ENCODE measurements at regions not wholly inside any gene's neighbourhood (a gene's known extent, or its start where the extent isn't known, plus 50 kb on each side); places are given as distances from the start of the nearest gene placed in this dataset.
A peak's percentile ranks its signal among the peaks of the same experiment; 100 is the strongest.

- Histone ChIP-seq H3K36me3 (ENCODE audit: control insufficient read depth, low read depth, low read length) (no peaks in the 10 kb centered on the region), H3K27me3 (ENCODE audit: control insufficient read depth, insufficient read depth, low read length) (no peaks in the 10 kb centered on the region), H3K27ac (ENCODE audit: low read length) (peak overlapping the region; percentile 24), H3K4me1 (ENCODE audit: control insufficient read depth, low read depth, low read length) (peaks cover 8% of the 10 kb centered on the region), H3K4me3 (ENCODE audit: low read length) (no peak overlapping the region), H3K9me3 (ENCODE audit: control insufficient read depth, low read depth, low read length) (no peaks in the 10 kb centered on the region), H3K9ac (ENCODE audit: low read length) (no peak overlapping the region)
These were observed 716.0 kb upstream of the STXBP6 start for GRCh38 chr14:25765909-25766308.

- no peaks in the 10 kb centered on the region for H3K9me3 ChIP-seq (ENCODE audit: control insufficient read depth, low read depth, low read length)
- no peaks in the 10 kb centered on the region for H3K36me3 ChIP-seq (ENCODE audit: control insufficient read depth, low read depth, low read length)
- H3K27me3 ChIP-seq (ENCODE audit: control insufficient read depth, insufficient read depth, low read length), result no peaks in the 10 kb centered on the region
- no peak overlapping the region for H3K9ac ChIP-seq (ENCODE audit: low read length)
- H3K4me1 ChIP-seq (ENCODE audit: control insufficient read depth, low read depth, low read length), result peaks cover 31% of the 10 kb centered on the region
- no peak overlapping the region for H3K27ac ChIP-seq (ENCODE audit: low read length)
- H3K4me3 ChIP-seq (ENCODE audit: low read length), result no peak overlapping the region
These were observed 710.1 kb upstream of the STXBP6 start for GRCh38 chr14:25759920-25760655.

- Histone ChIP-seq H3K4me1 (ENCODE audit: control insufficient read depth, low read depth, low read length) (peaks cover 31% of the 10 kb centered on the region), H3K36me3 (ENCODE audit: control insufficient read depth, low read depth, low read length) (no peaks in the 10 kb centered on the region), H3K27ac (ENCODE audit: low read length) (no peak overlapping the region), H3K9ac (ENCODE audit: low read length) (no peak overlapping the region), H3K27me3 (ENCODE audit: control insufficient read depth, insufficient read depth, low read length) (no peaks in the 10 kb centered on the region), H3K9me3 (ENCODE audit: control insufficient read depth, low read depth, low read length) (no peaks in the 10 kb centered on the region), H3K4me3 (ENCODE audit: low read length) (no peak overlapping the region)
These were observed 709.3 kb upstream of the STXBP6 start for GRCh38 chr14:25759256-25759655.

GRCh38 chr14:25757364-25757763, 707.4 kb upstream of the STXBP6 start:
- no peaks in the 10 kb centered on the region for H3K27me3 ChIP-seq (ENCODE audit: control insufficient read depth, insufficient read depth, low read length)

GRCh38 chr14:25756876-25757275, 706.9 kb upstream of the STXBP6 start:
- Histone ChIP-seq H3K36me3 (ENCODE audit: control insufficient read depth, low read depth, low read length) (no peaks in the 10 kb centered on the region), H3K4me3 (ENCODE audit: low read length) (no peak overlapping the region), H3K9me3 (ENCODE audit: control insufficient read depth, low read depth, low read length) (no peaks in the 10 kb centered on the region), H3K4me1 (ENCODE audit: control insufficient read depth, low read depth, low read length) (peaks cover 33% of the 10 kb centered on the region), H3K27ac (ENCODE audit: low read length) (peak overlapping the region; percentile 91), H3K27me3 (ENCODE audit: control insufficient read depth, insufficient read depth, low read length) (no peaks in the 10 kb centered on the region), H3K9ac (ENCODE audit: low read length) (peak overlapping the region; percentile 73)

More at GRCh38 chr14:25757364-25757763, 707.4 kb upstream of the STXBP6 start:
- Histone ChIP-seq H3K36me3 (ENCODE audit: control insufficient read depth, low read depth, low read length) (no peaks in the 10 kb centered on the region), H3K27ac (ENCODE audit: low read length) (peak overlapping the region; percentile 91), H3K4me1 (ENCODE audit: control insufficient read depth, low read depth, low read length) (peaks cover 33% of the 10 kb centered on the region), H3K9me3 (ENCODE audit: control insufficient read depth, low read depth, low read length) (no peaks in the 10 kb centered on the region), H3K9ac (ENCODE audit: low read length) (peak overlapping the region; percentile 73), H3K4me3 (ENCODE audit: low read length) (no peak overlapping the region)

GRCh38 chr14:25753130-25753529, 703.2 kb upstream of the STXBP6 start:
- H3K4me3 ChIP-seq (ENCODE audit: low read length), result no peak overlapping the region
- no peak overlapping the region for H3K27ac ChIP-seq (ENCODE audit: low read length)
- H3K9me3 ChIP-seq (ENCODE audit: control insufficient read depth, low read depth, low read length), result no peaks in the 10 kb centered on the region
- no peaks in the 10 kb centered on the region for H3K36me3 ChIP-seq (ENCODE audit: control insufficient read depth, low read depth, low read length)
- H3K27me3 ChIP-seq (ENCODE audit: control insufficient read depth, insufficient read depth, low read length), result no peaks in the 10 kb centered on the region
- H3K4me1 ChIP-seq (ENCODE audit: control insufficient read depth, low read depth, low read length), result peaks cover 31% of the 10 kb centered on the region
- no peak overlapping the region for H3K9ac ChIP-seq (ENCODE audit: low read length)

- Histone ChIP-seq H3K9me3 (ENCODE audit: control insufficient read depth, low read depth, low read length) (no peaks in the 10 kb centered on the region), H3K36me3 (ENCODE audit: control insufficient read depth, low read depth, low read length) (no peaks in the 10 kb centered on the region), H3K9ac (ENCODE audit: low read length) (no peak overlapping the region), H3K4me3 (ENCODE audit: low read length) (no peak overlapping the region), H3K4me1 (ENCODE audit: control insufficient read depth, low read depth, low read length) (peaks cover 5% of the 10 kb centered on the region), H3K27me3 (ENCODE audit: control insufficient read depth, insufficient read depth, low read length) (no peaks in the 10 kb centered on the region), H3K27ac (ENCODE audit: low read length) (no peak overlapping the region)
These were observed 700.5 kb upstream of the STXBP6 start for GRCh38 chr14:25750436-25750835.
